HG03045 (cell line): ENCODE measurements at regions not wholly inside any gene's neighbourhood (a gene's known extent, or its start where the extent isn't known, plus 50 kb on each side); places are given as distances from the start of the nearest gene placed in this dataset.

Experiments
- ATAC-seq: cut with Tn5 transposase; IDR thresholded peaks from one replicate; pipeline ENCODE4 v1.9.1; 2021; ENCODE audit warnings: mild to moderate bottlenecking, moderate library complexity; ENCODE audit not compliant: unreplicated experiment

DNA sequence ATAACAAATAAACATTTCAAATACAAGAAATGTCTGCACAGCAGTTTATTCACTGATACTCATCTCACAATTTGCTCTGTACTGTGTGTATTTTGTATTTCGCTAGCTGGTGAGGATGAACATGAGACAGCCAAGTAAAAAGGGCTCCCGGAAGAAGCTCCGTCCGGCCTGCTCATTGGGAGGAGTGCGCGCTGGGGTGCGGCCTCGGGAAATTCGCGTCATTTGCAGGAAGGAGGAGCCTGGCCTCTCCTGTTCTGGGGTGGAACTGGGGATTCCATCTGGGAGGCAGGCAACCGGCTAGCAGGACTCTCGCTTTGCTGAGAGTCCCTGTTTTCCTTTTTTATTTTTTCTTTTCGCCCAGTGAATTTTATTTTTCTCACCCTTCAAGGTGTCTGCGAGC lies 368.4 kb upstream of the TMEM132C start:
- no peak for ATAC-seq

DNA sequence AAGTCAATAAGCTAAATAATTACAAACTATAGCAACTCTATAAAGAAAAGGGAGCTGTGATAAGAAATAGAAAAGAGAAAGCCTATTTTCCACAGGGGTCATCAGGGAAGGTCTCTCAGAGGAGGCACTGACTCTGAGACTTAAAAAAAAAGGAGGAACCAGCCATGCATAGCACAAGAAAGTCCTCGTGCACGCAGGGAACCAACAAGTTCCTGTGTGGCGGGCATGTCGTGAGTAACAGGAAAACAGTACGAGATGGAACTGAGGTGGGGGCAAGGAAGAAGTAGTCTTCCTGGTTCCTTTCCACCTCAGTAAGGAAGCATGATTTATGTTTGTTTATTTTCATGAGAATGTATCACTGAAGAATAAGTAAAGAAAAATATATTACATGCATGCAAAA lies 367.0 kb upstream of the TMEM132C start:
- ATAC-seq: no peak

DNA sequence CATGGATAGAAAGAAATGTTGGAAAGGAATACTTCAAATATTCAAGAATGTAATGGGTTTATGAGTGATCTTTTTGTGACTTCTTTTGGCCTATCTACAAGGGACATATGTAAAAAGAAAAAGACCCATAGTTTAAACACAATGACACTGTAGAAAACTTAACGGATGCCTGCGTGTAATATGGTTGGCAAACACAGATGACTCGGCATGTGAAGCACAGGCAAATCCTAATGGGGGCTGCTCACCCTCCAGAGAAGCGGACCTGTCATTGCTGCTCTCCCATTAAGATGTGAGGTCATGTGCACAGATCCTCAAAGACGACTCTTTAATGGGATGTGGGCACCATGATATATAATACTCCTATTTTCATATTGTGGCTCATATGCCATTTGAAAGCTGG lies 366.6 kb upstream of the TMEM132C start:
- ATAC-seq: no peak

DNA sequence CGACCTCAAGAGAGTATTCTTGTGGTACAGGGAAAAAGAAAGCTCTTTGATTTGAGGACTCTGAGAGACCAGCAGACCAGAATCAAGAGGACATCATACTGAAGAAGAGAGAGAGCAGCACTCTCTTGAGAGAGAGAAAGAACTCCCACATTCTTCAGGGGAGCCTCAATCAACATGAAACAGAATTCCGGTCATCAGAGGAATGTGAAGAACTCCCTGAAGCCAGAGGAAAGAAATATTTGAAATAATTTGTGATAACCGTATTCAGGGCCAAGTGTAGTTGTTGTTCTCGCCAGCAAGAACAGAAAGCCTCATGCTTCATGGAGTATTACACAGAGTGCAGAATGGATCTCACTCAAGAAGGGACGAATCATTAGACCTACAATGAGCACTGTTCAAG lies 363.8 kb upstream of the TMEM132C start:
- ATAC-seq: no peak

DNA sequence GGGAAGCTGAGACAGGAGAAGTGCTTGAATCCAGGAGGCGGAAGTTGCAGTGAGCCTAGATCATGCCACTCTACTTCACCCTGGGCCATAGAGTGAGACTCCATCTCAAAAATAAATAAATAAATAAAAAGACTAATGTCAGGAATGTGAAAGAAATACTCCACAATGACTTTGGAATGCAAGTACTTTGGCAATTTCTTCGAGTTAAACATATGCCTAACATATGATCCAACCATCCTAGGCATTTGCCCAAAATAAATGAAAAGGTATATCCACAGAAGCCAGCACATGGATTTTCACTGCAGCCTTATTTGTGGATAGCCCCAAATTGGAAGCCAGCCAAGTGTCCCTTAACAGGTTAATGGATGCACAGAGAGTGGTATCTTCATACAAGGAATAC lies 357.9 kb upstream of the TMEM132C start:
- ATAC-seq: no peak

DNA sequence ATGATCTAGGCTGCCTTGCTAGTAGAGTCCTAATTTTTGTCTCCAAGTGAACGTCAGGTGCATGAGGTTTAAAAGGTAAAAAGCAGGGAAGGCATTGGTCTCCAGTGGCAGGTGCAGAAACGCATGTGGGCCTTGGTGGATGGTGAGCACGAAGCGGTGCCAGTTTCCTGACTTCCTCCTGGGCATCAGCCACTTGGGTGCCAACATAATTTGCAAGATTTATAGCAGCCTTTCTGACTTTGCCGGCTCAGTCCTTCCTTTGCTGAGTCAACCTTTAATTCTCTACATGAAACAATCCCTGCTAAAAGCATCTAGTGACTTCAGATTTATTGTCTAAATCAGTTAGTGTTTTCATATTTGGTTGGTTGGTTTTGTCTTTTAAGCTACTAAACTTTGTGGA lies 355.7 kb upstream of the TMEM132C start:
- ATAC-seq: no peak

DNA sequence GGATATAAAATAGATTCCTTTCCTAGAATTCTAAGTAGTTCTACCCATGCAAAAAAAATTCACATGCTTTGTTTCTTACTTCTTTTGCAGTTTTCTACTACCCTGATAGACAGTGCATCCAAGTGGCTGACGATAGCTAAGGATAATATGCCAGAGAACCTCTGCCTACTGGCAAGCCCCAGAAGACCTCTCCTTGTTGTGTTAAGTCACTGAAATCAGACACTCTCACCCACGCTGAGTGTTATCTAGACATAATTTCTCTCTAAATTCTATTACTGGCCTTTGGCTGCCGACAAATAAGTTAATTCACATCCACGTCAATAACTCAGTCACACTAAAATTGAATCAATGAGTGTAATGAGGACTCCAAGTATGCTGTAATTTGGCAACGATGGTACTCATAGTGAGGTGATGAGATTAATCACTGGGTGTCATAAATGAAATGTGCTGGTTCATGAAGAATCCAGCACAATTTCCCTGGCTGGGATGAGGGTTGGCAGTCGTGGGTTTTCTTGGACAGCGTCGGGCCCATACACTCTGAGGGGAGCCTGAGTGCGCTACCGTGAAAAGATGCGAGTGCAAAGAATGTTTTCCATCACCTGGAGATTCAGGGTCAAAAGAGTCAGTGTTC lies 354.8 kb upstream of the TMEM132C start:
- no peak for ATAC-seq

DNA sequence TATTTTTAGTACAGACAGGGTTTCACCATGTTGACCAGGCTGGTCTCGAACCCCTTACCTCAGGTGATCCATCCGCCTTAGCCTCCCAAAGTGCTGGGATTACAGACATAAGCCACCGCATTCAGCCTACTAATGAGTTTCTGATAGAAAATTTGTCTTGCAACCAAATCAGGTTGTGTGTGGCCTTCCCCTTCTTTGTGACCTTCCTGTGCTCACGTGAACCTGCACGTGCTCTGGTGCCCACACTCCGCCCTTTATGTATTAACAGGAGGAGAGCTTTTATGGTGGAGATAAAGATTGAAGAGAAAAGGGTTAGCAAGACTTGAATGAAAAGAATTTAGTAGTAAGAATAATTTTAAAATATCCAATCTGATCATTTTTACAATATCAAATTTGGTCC lies 343.5 kb upstream of the TMEM132C start:
- no peak for ATAC-seq

DNA sequence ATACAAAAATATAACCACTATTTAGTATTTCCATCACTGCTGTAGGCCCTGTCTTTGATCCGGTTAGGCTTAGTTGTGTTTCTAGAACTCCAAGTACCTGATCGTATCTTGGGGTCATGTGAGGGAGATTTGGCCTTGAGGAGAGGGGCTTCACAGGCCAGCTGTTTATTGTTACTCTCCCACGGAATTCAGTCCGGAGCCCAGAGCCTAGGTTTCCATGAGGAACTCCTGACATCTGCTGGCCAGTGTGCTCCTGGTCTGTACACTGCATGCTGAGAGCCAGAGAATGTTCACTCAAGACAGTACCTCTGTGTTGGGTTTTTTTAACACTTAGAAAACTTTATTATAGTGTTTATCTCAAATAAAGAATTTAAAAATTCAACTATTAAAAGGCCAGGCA lies 341.0 kb upstream of the TMEM132C start:
- ATAC-seq: no peak

DNA sequence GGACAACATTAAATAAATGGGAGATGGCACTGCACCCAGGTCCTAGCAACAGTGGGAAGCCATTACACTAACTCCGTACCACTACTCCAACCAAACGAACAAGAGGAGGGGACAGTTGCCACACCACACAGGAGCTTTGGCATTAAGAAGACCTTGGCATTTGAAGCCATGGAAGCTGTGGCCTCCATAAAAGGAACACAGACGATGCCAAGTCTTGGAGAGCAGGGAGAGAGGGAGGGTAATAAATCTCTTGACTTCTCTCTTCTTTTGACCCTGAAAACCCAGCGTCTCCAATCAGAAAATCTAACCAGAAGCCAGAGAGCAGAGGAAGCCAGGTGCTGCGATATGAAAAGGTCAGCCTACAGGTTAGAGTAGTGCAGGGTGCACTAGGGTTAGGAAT lies 338.8 kb upstream of the TMEM132C start:
- no peak for ATAC-seq

DNA sequence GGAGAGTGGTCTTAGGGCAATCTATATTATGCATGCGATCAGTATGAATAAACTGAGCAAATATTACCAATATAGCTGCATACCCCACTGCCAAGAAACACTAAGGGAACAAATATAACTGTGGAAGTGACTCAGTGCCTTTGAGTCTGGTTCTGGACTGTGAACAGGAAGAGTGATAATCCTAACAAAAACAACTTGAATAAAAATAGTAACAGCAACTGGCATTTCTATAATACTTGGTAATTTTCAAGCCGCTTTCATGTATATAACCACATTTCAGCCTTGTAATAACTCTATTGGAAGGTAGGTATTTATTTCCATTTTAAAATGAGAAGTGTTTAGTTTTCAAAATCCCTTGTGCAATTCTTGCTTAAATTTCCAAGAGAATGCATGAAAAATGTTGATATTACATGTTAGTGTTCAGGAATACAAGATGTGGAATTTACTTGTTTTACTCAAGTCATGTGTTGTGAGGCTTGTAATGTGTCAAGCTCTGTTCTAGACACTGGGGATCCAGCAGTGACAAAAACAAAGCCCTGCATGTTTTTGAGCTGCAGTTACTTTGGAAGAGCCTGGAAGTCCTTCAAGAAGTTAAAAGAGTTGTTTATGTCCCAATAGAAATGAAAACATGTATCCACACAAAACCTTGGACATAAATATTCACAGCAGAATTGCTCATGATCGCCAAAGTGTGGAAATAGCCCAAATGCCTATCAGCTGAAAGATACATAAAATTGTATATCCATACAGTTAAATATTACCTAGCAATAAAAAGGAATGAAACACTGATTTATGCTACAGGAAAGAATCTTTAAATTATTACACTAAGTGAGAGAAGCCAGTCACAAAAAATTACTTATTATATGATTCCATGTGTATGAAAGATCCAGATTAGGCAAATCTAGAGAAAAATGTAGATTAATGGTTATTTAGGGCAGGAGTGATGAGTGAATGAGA lies 338.1 kb upstream of the TMEM132C start:
- no peak for ATAC-seq

DNA sequence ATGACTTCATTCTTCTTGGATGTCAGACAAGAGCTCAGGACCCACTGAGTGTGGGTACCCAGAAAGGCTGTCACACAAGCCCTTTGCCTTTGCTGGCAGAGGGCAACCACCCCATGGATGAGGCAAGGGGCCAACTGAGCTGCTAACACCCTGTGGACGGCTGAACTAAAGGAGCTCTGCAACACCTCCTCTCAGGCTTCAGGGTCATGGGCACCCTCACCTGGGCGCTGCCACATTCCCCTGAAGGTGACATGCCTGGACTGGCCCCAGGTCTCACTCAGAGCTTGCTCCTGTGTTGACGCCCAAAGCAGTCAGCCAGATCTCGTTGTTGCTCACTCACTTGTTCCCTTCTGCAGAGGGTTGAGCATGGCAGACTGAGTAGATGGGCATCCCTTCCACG lies 336.8 kb upstream of the TMEM132C start:
- ATAC-seq: no peak

DNA sequence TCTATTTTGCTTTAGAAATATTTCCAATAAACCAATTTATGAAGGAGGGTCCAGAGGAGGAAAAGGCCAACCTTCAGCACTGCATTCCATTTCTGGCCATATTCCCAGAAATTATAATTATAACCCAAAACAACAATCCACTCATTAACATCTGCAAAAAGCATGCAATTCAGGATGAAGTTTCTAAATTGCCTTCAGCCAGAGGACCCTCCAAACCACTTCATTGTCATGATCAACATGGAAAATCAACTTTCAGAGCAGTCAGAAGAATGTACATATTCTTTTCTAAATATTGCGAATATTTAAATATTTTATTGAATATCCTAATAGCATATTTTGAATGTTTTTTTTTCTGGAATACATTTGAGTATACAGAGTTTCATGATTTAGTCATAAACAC lies 332.6 kb upstream of the TMEM132C start:
- no peak for ATAC-seq

DNA sequence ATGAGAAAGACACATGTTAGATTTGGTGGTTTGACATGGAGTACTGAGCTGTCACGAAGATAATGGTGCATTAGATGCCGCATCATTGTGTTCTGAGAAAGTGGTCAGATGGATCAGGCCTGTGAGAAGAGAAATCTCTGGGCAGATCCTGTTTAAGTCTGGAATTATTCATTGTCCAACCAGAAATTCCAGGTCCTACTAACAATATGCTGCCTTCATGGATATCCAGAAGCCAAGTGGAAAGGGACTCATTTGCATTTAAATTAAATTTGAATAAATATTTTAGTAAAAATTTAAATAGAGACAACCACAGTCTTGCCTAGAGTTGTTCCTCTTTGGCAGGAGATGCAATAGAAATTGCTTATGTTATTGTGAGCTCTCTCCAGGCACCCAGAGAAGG lies 330.5 kb upstream of the TMEM132C start:
- no peak for ATAC-seq

DNA sequence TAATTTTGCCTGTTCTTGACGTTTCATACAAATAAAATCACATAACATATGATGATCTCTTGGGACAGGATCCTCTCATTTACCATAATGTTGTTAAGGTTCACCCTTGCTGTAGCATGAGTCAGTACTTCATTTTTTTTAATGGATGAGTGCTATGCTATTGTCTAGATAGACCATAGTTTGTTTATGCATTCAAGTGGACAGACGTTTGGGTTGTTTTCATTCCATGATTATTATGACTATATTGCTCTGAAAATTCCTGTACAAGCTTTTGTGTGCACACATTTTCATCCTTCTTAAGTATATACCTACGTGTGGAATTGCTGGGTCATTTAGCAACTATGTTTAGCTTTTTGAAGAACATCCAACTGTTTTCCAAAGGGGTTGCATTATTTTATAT lies 325.6 kb upstream of the TMEM132C start:
- no peak for ATAC-seq

DNA sequence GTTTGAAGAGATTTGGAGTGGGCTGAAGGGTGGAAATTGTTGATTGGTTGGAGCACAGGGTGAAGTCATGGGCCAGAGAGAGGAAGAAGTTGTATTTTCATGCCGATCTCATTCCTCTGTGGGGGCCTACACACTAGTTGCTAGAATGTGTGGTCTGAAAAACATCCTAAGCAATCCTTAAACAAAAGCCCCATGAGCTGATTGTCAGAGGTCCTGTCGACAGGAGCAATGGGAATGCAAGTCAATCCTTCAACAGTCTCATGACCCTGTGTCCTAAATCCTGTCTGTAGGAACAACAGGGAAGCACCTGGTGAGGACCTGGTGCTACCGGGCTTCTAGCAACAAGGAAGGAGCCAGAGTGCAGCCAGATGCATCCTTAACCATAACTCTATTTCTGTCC lies 324.0 kb upstream of the TMEM132C start:
- ATAC-seq: no peak

DNA sequence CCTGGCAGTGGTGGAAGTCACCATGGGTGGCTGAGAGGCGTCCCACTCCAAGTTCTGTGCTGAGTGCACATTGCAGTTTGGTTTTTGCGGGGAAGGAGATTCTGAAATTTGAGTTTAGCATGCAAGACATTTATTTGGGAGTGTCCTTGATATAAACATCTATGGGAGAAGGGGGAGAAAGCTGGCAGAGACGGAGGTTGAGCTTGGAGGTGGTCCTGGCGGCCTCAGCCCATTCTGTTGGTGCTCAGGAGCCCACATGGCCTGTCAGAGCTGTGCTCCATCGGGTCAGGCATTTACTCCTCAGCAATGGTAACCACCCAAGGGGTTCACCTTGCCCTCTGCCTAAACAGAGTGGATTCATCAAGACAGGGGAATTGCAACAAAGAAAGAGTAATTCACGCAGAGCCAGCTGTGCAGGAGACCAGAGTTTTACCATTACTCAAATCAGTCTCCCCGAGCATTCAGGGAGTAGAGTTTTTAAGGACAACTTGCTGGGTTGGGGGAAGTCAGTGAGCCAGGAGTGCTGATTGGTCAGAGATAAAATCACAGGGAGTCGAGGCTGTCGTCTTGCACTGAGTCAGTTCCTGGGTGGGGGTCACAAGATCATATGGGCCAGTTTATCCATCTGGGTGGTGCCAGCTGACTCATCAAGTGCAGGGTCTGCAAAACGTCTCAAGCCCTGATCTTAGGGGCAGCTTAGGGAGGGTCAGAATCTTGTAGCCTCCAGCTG lies 323.3 kb upstream of the TMEM132C start:
- ATAC-seq: no peak

DNA sequence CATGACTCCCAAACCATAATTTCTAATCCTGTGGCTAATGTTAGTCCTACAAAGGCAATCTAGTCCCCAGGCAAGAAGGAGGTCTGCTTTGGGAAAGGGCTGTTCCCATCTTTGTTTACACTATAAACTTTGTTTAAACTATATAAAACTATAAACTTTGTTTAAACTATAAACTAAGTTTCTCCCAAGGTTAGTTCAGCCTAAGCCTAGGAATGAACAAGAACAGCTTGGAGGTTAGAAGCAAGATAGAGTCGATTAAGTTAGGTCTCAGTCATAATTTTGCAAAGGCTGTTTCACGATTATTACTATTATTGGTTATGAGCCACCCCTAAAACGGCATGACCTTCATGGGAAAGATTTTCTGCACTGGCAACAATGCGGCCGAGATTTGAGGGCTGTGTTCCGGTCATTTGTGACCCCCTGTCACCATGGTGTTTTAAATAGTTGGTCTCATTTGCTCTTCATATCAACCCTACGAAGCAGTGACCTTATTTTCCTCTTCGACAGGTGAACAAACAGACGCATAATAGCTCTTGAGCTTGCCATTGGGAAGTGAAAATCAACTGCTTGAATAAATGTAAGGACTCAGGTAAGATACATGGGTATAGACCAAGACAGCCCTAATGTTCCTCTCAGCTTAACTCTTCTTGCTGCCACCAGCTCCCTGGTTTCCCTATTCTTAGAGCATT lies 322.6 kb upstream of the TMEM132C start:
- ATAC-seq: no peak

DNA sequence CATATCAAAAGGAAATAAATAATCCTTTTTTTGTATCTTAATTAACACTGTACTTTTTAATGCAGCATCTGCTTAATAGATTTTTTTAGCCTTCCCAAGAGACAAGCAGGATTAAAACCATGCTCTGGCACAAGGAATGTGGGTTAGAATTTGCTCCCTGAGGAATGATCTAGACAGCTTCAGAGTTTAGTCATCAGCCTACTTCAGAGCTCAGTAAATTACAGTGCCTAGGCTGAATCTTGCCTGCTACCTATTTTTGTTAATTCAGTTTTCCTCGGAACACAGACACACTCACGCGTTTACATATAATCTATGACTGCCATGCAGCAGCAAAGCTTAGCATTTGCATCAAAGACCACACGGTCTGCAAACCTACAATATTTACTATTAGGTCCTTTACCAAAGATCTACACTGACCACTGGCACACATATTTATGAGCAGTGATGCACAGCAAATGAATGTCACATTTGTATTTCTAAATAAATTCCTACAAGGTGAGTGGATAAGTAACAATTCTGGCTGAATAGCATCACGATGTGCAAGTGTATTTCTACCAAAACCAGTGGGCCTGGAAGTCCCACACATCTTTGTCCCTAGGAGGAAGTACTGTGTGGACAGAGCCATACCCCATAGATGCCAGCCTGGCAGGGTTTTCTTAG lies 309.8 kb upstream of the TMEM132C start:
- no peak for ATAC-seq

DNA sequence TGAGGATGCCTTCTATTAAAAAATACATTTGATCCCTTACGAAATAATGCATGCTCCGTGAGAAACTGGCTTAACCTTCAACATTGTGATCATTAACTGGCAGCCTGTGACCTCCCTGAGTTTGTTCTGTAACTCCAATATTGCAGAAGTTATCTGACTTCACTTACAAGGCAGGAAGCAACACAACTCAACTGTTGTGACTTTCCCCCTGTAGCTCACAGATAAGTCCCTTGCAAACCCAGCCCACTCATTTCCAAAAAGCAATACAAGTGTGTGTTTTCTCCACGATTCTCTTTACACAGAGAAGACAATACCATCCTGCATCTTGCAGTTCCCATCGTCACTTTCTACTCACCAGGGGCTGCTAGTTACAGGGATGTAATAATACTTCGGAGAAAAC lies 304.7 kb upstream of the TMEM132C start:
- no peak for ATAC-seq

DNA sequence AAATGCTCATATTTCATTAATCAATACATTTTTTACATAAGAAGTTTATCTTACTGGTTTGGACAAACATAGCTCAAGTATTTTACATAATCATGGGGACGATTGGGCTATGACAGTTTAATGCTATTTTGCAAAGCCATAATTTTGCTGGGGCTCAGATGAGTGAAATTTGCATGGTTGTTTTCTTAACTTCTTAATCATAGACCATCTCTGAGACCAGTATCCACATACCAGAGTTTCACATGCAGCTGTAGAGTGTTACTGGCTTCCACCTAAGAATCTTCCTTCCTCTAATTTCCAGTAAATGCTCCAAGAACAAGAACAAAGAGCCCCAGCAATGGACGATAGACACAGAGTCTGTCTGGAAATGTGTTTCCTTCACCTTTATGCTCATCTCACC lies 303.0 kb upstream of the TMEM132C start:
- ATAC-seq: no peak
